PC-3 (cell line): ENCODE measurements at regions not wholly inside any gene's neighbourhood (a gene's known extent, or its start where the extent isn't known, plus 50 kb on each side); places are given as distances from the start of the nearest gene placed in this dataset.

Experiments
- ATAC-seq: fragments of 200-7000 bp; cut with Tn5 transposase; 2 replicates; pipeline ENCODE4 v1.9.1; 2020; ENCODE audit warnings: mild to moderate bottlenecking, moderate library complexity
- BruUV-seq: library from RNA; stranded (reverse); fragments of 400-500 nt; replicated peaks from 2 replicates; lab custom pipeline; 2021; lab: Mats Ljungman, UMichigan
- CTCF ChIA-PET: fragments of 300-600 bp; sonication (Branson Sonifier 250); formaldehyde crosslinking; loops from one replicate; lab custom pipeline; 2022; ENCODE audit warnings: antibody characterized with exemption; lab: Charles Lee
- POLR2A ChIA-PET: fragments of 300-600 bp; sonication (Branson Sonifier 250); formaldehyde crosslinking; loops from one replicate; lab custom pipeline; 2022; ENCODE audit warnings: antibody characterized with exemption; ENCODE audit not compliant: unreplicated experiment; lab: Charles Lee
- DNase-seq: peaks from one replicate; pipeline ENCODE4 v3.0.0-alpha.2; 2015
- H2AFZ ChIP-seq: fragments of 300-600 bp; sonication (generic); 2 replicates; pipeline ENCODE4 v1.6.0; 2016; ENCODE audit warnings: antibody characterized with exemption, low read length
- H3F3A ChIP-seq: fragments of 300-600 bp; sonication (generic); one replicate; pipeline ENCODE4 v1.6.0; 2017; ENCODE audit warnings: antibody characterized with exemption, low read length, control low read depth, mild to moderate bottlenecking; ENCODE audit not compliant: unreplicated experiment
- H3K27ac ChIP-seq: fragments of 300-600 bp; sonication (generic); 2 replicates; pipeline ENCODE4 v1.5.1; 2016; ENCODE audit warnings: mild to moderate bottlenecking, low read length
- H3K27me3 ChIP-seq: fragments of 300-600 bp; sonication (generic); 2 replicates; pipeline ENCODE4 v1.6.1; 2016; ENCODE audit warnings: low read length, mixed read lengths
- H3K36me3 ChIP-seq: fragments of 300-600 bp; sonication (generic); 2 replicates; pipeline ENCODE4 v1.6.1; 2016; ENCODE audit warnings: low read depth, mixed run types, low read length, mixed read lengths
- H3K4me1 ChIP-seq: fragments of 300-600 bp; sonication (generic); 2 replicates; pipeline ENCODE4 v1.5.1; 2016; ENCODE audit warnings: low read length; ENCODE audit not compliant: insufficient read depth
- H3K4me2 ChIP-seq: fragments of 300-600 bp; sonication (generic); 2 replicates; pipeline ENCODE4 v1.6.0; 2016; ENCODE audit warnings: low read length
- H3K4me3 ChIP-seq: fragments of 300-600 bp; sonication (generic); 2 replicates; pipeline ENCODE4 v1.5.1; 2016; ENCODE audit warnings: mild to moderate bottlenecking, low read length, mixed read lengths
- H3K79me2 ChIP-seq: fragments of 300-600 bp; sonication (generic); 2 replicates; pipeline ENCODE4 v1.6.1; 2017; ENCODE audit warnings: low read length, mixed read lengths
- H3K9ac ChIP-seq: fragments of 300-600 bp; sonication (generic); 2 replicates; pipeline ENCODE4 v1.6.0; 2016; ENCODE audit warnings: mild to moderate bottlenecking, low read length
- H3K9me2 ChIP-seq: fragments of 300-600 bp; sonication (generic); replicated peaks from 2 replicates; pipeline ENCODE4 v1.6.1; 2016; ENCODE audit warnings: mixed run types, low read length, mixed read lengths
- H3K9me3 ChIP-seq: fragments of 300-600 bp; sonication (generic); 2 replicates; pipeline ENCODE4 v1.6.1; 2016; ENCODE audit warnings: low read length, mixed read lengths
- H4K20me1 ChIP-seq: fragments of 300-600 bp; sonication (generic); 2 replicates; pipeline ENCODE4 v1.6.1; 2016; ENCODE audit warnings: low read length, mixed read lengths
- CTCF ChIP-seq: fragments of 300-600 bp; sonication (generic); conservative IDR thresholded peaks from 2 replicates; pipeline ENCODE4 v1.5.1; 2017; ENCODE audit warnings: antibody characterized with exemption, low read depth, mild to moderate bottlenecking, low read length
- EZH2 ChIP-seq: fragments of 300-600 bp; sonication (generic); IDR thresholded peaks from one replicate; pipeline ENCODE4 v1.6.1; 2017; ENCODE audit warnings: antibody characterized with exemption, mild to moderate bottlenecking, low read length; ENCODE audit not compliant: unreplicated experiment
- EZH2phosphoT487 ChIP-seq: fragments of 300-600 bp; sonication (generic); IDR thresholded peaks from 2 replicates; pipeline ENCODE4 v1.6.1; 2018; ENCODE audit warnings: mild to moderate bottlenecking, antibody characterized with exemption, low read length, borderline replicate concordance
- intact Hi-C: fragments of 100-400 bp; cut with micrococcal nuclease; formaldehyde crosslinking; loops from 2 replicates; pipeline ENCODE4 v1.9.0; 2023

GRCh38 chr13:79090552-79091124 lies 315.4 kb downstream of the RBM26 start:
- ChIA-PET CTCF (no interaction called here), POLR2A (interaction anchor here (0.6 kb wide), 1 partner anchor 530 kb away, joined by 3 read pairs; no protein-coding TSS in a partner anchor)
- H3K36me3 ChIP-seq, result no peaks in the 10 kb centered on the region
- no peak overlapping the region for H3K4me2 ChIP-seq
- BruUV-seq, result no TSS peak
- H3K27ac ChIP-seq, result no peak overlapping the region
- no peak for DNase-seq
- no peaks in the 10 kb centered on the region for H4K20me1 ChIP-seq
- intact Hi-C loops, result no loop called here
- H3K9ac ChIP-seq, result no peak overlapping the region
- H3K79me2 ChIP-seq, result no peaks in the 10 kb centered on the region
- TF ChIP-seq CTCF (no peak), EZH2 (no peak), EZH2phosphoT487 (no peak)
- no peak for ATAC-seq
- H3K9me2 ChIP-seq, result no peaks in the 10 kb centered on the region
- no peaks in the 10 kb centered on the region for H3F3A ChIP-seq
- H3K9me3 ChIP-seq, result no peaks in the 10 kb centered on the region
- peaks cover 32% of the 10 kb centered on the region for H3K27me3 ChIP-seq
- no peak overlapping the region for H2AFZ ChIP-seq
- no peaks in the 10 kb centered on the region for H3K4me1 ChIP-seq
- no peak overlapping the region for H3K4me3 ChIP-seq

- POLR2A ChIA-PET, result no interaction called here
- no peak for ATAC-seq
- H3K9ac ChIP-seq, result no peak overlapping the region
- no peak for DNase-seq
- BruUV-seq, result no TSS peak
- no peaks in the 10 kb centered on the region for H4K20me1 ChIP-seq
- H3K4me2 ChIP-seq, result no peak overlapping the region
- no peak overlapping the region for H2AFZ ChIP-seq
- H3K9me2 ChIP-seq, result no peaks in the 10 kb centered on the region
- H3K4me3 ChIP-seq, result no peak overlapping the region
- peaks cover 24% of the 10 kb centered on the region; the same call in 1 of the 2 replicates for H3K27me3 ChIP-seq
- H3K4me1 ChIP-seq, result no peaks in the 10 kb centered on the region
- no peaks in the 10 kb centered on the region for H3F3A ChIP-seq
- intact Hi-C loops, result no loop called here
- CTCF ChIA-PET, result no interaction called here
- H3K27ac ChIP-seq, result no peak overlapping the region
- no peaks in the 10 kb centered on the region for H3K9me3 ChIP-seq
- no peaks in the 10 kb centered on the region for H3K36me3 ChIP-seq
- no peaks in the 10 kb centered on the region for H3K79me2 ChIP-seq
- no peak for TF ChIP-seq EZH2
- TF ChIP-seq EZH2phosphoT487, result no peak
- TF ChIP-seq CTCF, result no peak
These were observed 321.1 kb downstream of the RBM26 start for GRCh38 chr13:79084802-79085424.

GRCh38 chr13:79081942-79082341 lies 324.1 kb downstream of the RBM26 start:
- POLR2A ChIA-PET, result no interaction called here
- Histone ChIP-seq H3K27ac (no peak overlapping the region), H4K20me1 (no peaks in the 10 kb centered on the region), H3K36me3 (no peaks in the 10 kb centered on the region), H3K4me1 (peaks cover 6% of the 10 kb centered on the region; the same call in 1 of the 2 replicates), H3K4me3 (no peak overlapping the region), H3K27me3 (no peaks in the 10 kb centered on the region), H3K9ac (no peak overlapping the region), H3K9me3 (no peaks in the 10 kb centered on the region), H2AFZ (no peak overlapping the region), H3F3A (no peaks in the 10 kb centered on the region), H3K9me2 (no peaks in the 10 kb centered on the region), H3K4me2 (no peak overlapping the region), H3K79me2 (no peaks in the 10 kb centered on the region)
- intact Hi-C loops, result no loop called here
- ATAC-seq (no peak), DNase-seq (no peak)
- TF ChIP-seq CTCF, result no peak
- no peak for TF ChIP-seq EZH2phosphoT487
- no peak for TF ChIP-seq EZH2
- CTCF ChIA-PET, result no interaction called here
- no TSS peak for BruUV-seq
